WTC11 (cell line): ENCODE measurements at regions not wholly inside any gene's neighbourhood (a gene's known extent, or its start where the extent isn't known, plus 50 kb on each side); places are given as distances from the start of the nearest gene placed in this dataset.
A peak's percentile ranks its signal among the peaks of the same experiment; 100 is the strongest.

Experiments used
- ATAC-seq: fragments of 200-7000 bp; cut with Tn5 transposase; 2 replicates; pipeline ENCODE4 v1.10.0; 2021; ENCODE audit warnings: mild to moderate bottlenecking, moderate library complexity
- CTCF ChIA-PET: fragments of 300-600 bp; sonication (Branson Sonifier 250); formaldehyde crosslinking; loops from one replicate; lab custom pipeline; 2021; ENCODE audit warnings: antibody characterized with exemption; lab: Charles Lee
- POLR2A ChIA-PET: fragments of 350-600 bp; sonication (Branson Sonifier 250); formaldehyde crosslinking; loops from one replicate; lab custom pipeline; 2021; ENCODE audit warnings: antibody characterized with exemption; lab: Charles Lee
- DNase-seq: peaks from one replicate; pipeline ENCODE4 v3.0.0; 2021; ENCODE audit warnings: low spot score
- H3K27ac Mint-ChIP-seq: 2 replicates; pipeline ENCODE4 v1.8.0; 2021; ENCODE audit warnings: mixed read lengths
- H3K27me3 Mint-ChIP-seq: 2 replicates; pipeline ENCODE4 v1.8.0; 2021; ENCODE audit warnings: low read depth, mild to moderate bottlenecking, moderate library complexity, mixed read lengths
- H3K36me3 Mint-ChIP-seq: 2 replicates; pipeline ENCODE4 v1.8.0; 2021; ENCODE audit warnings: mixed read lengths
- H3K4me1 Mint-ChIP-seq: 2 replicates; pipeline ENCODE4 v1.8.0; 2022; ENCODE audit warnings: mixed read lengths
- H3K4me3 Mint-ChIP-seq: 2 replicates; pipeline ENCODE4 v1.8.0; 2021; ENCODE audit warnings: mild to moderate bottlenecking, moderate library complexity, mixed read lengths
- H3K9me3 Mint-ChIP-seq: 2 replicates; pipeline ENCODE4 v1.8.0; 2021; ENCODE audit warnings: mixed read lengths
- ESRRA ChIP-seq: sonication (generic); formaldehyde crosslinking; IDR thresholded peaks from 2 replicates; pipeline ENCODE4 v1.8.1; 2022; ENCODE audit warnings: mild to moderate bottlenecking, missing genetic modification reagents, borderline replicate concordance
- FOXP1 ChIP-seq: sonication (generic); formaldehyde crosslinking; IDR thresholded peaks from 2 replicates; pipeline ENCODE4 v1.8.0; 2022; ENCODE audit warnings: missing genetic modification reagents, mild to moderate bottlenecking, moderate library complexity, borderline replicate concordance
- MLX ChIP-seq: sonication (generic); formaldehyde crosslinking; IDR thresholded peaks from 2 replicates; pipeline ENCODE4 v1.8.1; 2023; ENCODE audit warnings: mild to moderate bottlenecking, missing genetic modification reagents, moderate library complexity
- NFYB ChIP-seq: sonication (generic); formaldehyde crosslinking; conservative IDR thresholded peaks from 2 replicates; pipeline ENCODE4 v1.8.0; 2022; ENCODE audit warnings: low read depth, missing genetic modification reagents
- PRDM15 ChIP-seq: sonication (generic); formaldehyde crosslinking; IDR thresholded peaks from 2 replicates; pipeline ENCODE4 v1.8.0; 2022; ENCODE audit warnings: missing genetic modification reagents
- RELA ChIP-seq: sonication (generic); formaldehyde crosslinking; IDR thresholded peaks from 2 replicates; pipeline ENCODE4 v1.8.1; 2022; ENCODE audit warnings: missing genetic modification reagents, mild to moderate bottlenecking, borderline replicate concordance
- SMAD4 ChIP-seq: sonication (generic); formaldehyde crosslinking; IDR thresholded peaks from 2 replicates; pipeline ENCODE4 v1.8.0; 2022; ENCODE audit warnings: mild to moderate bottlenecking, missing genetic modification reagents
- SOX15 ChIP-seq: fragments of 250-450 bp; sonication (Bioruptor Pico); IDR thresholded peaks from 2 replicates; pipeline ENCODE4 v1.9.0; 2021; ENCODE audit warnings: mild to moderate bottlenecking
- SP1 ChIP-seq: sonication (generic); formaldehyde crosslinking; conservative IDR thresholded peaks from 2 replicates; pipeline ENCODE4 v1.8.1; 2022; ENCODE audit warnings: missing genetic modification reagents
- TP53 ChIP-seq: sonication (generic); formaldehyde crosslinking; IDR thresholded peaks from 2 replicates; pipeline ENCODE4 v1.8.1; 2023; ENCODE audit warnings: mild to moderate bottlenecking, missing genetic modification reagents
- USF2 ChIP-seq: sonication (generic); formaldehyde crosslinking; IDR thresholded peaks from 2 replicates; pipeline ENCODE4 v1.8.1; 2023; ENCODE audit warnings: mild to moderate bottlenecking, missing genetic modification reagents, moderate library complexity
- ZNF423 ChIP-seq: fragments of 250-450 bp; sonication (Bioruptor Pico); IDR thresholded peaks from 2 replicates; pipeline ENCODE4 v2.1.2; 2022; ENCODE audit warnings: mild to moderate bottlenecking, moderate library complexity
- TF ChIP-seq, protein P1 (sequence below): sonication (generic); formaldehyde crosslinking; IDR thresholded peaks from 2 replicates; pipeline ENCODE4 v1.8.0; 2023; ENCODE audit warnings: mild to moderate bottlenecking, missing genetic modification reagents
- TF ChIP-seq, protein P2 (sequence below): sonication (generic); formaldehyde crosslinking; IDR thresholded peaks from 2 replicates; pipeline ENCODE4 v1.8.1; 2022; ENCODE audit warnings: mild to moderate bottlenecking, missing genetic modification reagents, moderate library complexity, borderline replicate concordance
- TF ChIP-seq, protein P3 (sequence below): fragments of 250-450 bp; sonication (Bioruptor Pico); IDR thresholded peaks from 2 replicates; pipeline ENCODE4 v1.9.0; 2021; ENCODE audit warnings: moderate library complexity, mild to moderate bottlenecking, inconsistent platforms, borderline replicate concordance
- TF ChIP-seq, protein P4 (sequence below): sonication (generic); formaldehyde crosslinking; IDR thresholded peaks from 2 replicates; pipeline ENCODE4 v1.8.1; 2023; ENCODE audit warnings: mild to moderate bottlenecking, missing genetic modification reagents

DNA sequence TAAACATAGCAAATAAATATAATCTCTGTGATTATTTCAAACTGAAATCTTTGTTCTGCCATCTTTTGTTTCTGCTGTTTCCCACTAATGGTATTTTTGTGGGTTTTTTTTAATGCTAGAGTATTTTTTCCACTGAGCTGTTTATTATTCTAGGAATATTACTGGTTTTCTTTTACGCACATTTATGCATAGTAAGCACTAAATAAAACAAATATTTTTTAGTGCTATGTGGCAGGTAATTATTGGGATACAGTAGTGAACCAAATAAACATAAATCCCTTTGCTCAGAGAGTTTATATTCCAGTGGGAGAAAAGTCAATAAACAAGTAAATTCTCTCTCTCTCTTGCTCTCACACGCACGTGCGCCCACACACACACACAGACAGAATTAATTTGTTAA lies 397.4 kb downstream of the PRDM5 start:
- TF ChIP-seq, protein P1, sequence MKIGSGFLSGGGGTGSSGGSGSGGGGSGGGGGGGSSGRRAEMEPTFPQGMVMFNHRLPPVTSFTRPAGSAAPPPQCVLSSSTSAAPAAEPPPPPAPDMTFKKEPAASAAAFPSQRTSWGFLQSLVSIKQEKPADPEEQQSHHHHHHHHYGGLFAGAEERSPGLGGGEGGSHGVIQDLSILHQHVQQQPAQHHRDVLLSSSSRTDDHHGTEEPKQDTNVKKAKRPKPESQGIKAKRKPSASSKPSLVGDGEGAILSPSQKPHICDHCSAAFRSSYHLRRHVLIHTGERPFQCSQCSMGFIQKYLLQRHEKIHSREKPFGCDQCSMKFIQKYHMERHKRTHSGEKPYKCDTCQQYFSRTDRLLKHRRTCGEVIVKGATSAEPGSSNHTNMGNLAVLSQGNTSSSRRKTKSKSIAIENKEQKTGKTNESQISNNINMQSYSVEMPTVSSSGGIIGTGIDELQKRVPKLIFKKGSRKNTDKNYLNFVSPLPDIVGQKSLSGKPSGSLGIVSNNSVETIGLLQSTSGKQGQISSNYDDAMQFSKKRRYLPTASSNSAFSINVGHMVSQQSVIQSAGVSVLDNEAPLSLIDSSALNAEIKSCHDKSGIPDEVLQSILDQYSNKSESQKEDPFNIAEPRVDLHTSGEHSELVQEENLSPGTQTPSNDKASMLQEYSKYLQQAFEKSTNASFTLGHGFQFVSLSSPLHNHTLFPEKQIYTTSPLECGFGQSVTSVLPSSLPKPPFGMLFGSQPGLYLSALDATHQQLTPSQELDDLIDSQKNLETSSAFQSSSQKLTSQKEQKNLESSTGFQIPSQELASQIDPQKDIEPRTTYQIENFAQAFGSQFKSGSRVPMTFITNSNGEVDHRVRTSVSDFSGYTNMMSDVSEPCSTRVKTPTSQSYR (CRISPR knock-in tag), result no peak
- no peak for TF ChIP-seq SOX15 (CRISPR knock-in tag)
- TF ChIP-seq SMAD4 (CRISPR knock-in tag), result no peak
- TF ChIP-seq MLX (CRISPR knock-in tag), result no peak
- TF ChIP-seq NFYB, result no peak
- POLR2A ChIA-PET, result no interaction called here
- DNase-seq (no peak), ATAC-seq (no peak)
- H3K36me3 Mint-ChIP-seq, result peaks cover 15% of the 10 kb centered on the region
- peaks cover 49% of the 10 kb centered on the region for H3K4me1 Mint-ChIP-seq
- H3K27me3 Mint-ChIP-seq, result no peaks in the 10 kb centered on the region
- peaks cover 26% of the 10 kb centered on the region for H3K9me3 Mint-ChIP-seq
- no peak overlapping the region for H3K27ac Mint-ChIP-seq
- no peak overlapping the region for H3K4me3 Mint-ChIP-seq
- CTCF ChIA-PET, result no interaction called here

- H3K36me3 Mint-ChIP-seq, result peaks cover 15% of the 10 kb centered on the region
- H3K9me3 Mint-ChIP-seq, result peaks cover 26% of the 10 kb centered on the region
- peak overlapping the region; percentile 81 for H3K27ac Mint-ChIP-seq
- ChIA-PET CTCF (interaction anchor here (1.0 kb wide), 1 partner anchor 17 kb away, joined by 3 read pairs; no protein-coding TSS in a partner anchor), POLR2A (no interaction called here)
- peak; percentile 96 for ATAC-seq
- TF ChIP-seq ESRRA (CRISPR knock-in tag) (peak; percentile 87; the same call in 1 of the 2 replicates), PRDM15 (CRISPR knock-in tag) (no peak), SP1 (CRISPR knock-in tag) (0 out of 2 replicates have a peak, but pooled peaks have one; percentile 25), ZNF423 (CRISPR knock-in tag) (peak; percentile 55)
- no peaks in the 10 kb centered on the region for H3K27me3 Mint-ChIP-seq
- peaks cover 49% of the 10 kb centered on the region for H3K4me1 Mint-ChIP-seq
- peak overlapping the region; percentile 6 for H3K4me3 Mint-ChIP-seq
- DNase-seq, result no peak
These were observed 398.3 kb downstream of the PRDM5 start for GRCh38 chr4:120524237-120524636.

GRCh38 chr4:120520761-120521160 lies 401.8 kb downstream of the PRDM5 start:
- CTCF ChIA-PET, result no interaction called here
- DNase-seq (no peak), ATAC-seq (no peak)
- peaks cover 44% of the 10 kb centered on the region for H3K4me1 Mint-ChIP-seq
- H3K36me3 Mint-ChIP-seq, result no peaks in the 10 kb centered on the region
- peaks cover 11% of the 10 kb centered on the region for H3K9me3 Mint-ChIP-seq
- H3K27me3 Mint-ChIP-seq, result no peaks in the 10 kb centered on the region
- peak overlapping the region; percentile 50; the same call in 1 of the 2 replicates for H3K27ac Mint-ChIP-seq
- POLR2A ChIA-PET, result no interaction called here
- H3K4me3 Mint-ChIP-seq, result no peak overlapping the region
- TF ChIP-seq RELA (CRISPR knock-in tag), result no peak
- TF ChIP-seq TP53 (CRISPR knock-in tag), result no peak
- no peak for TF ChIP-seq USF2
- TF ChIP-seq FOXP1, result no peak
- TF ChIP-seq, protein P2, sequence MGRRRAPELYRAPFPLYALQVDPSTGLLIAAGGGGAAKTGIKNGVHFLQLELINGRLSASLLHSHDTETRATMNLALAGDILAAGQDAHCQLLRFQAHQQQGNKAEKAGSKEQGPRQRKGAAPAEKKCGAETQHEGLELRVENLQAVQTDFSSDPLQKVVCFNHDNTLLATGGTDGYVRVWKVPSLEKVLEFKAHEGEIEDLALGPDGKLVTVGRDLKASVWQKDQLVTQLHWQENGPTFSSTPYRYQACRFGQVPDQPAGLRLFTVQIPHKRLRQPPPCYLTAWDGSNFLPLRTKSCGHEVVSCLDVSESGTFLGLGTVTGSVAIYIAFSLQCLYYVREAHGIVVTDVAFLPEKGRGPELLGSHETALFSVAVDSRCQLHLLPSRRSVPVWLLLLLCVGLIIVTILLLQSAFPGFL (CRISPR knock-in tag), result no peak
- TF ChIP-seq, protein P3, sequence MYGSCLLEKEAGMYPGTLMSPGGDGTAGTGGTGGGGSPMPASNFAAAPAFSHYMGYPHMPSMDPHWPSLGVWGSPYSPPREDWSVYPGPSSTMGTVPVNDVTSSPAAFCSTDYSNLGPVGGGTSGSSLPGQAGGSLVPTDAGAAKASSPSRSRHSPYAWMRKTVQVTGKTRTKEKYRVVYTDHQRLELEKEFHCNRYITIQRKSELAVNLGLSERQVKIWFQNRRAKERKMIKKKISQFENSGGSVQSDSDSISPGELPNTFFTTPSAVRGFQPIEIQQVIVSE (CRISPR knock-in tag), result no peak
- TF ChIP-seq, protein P4, sequence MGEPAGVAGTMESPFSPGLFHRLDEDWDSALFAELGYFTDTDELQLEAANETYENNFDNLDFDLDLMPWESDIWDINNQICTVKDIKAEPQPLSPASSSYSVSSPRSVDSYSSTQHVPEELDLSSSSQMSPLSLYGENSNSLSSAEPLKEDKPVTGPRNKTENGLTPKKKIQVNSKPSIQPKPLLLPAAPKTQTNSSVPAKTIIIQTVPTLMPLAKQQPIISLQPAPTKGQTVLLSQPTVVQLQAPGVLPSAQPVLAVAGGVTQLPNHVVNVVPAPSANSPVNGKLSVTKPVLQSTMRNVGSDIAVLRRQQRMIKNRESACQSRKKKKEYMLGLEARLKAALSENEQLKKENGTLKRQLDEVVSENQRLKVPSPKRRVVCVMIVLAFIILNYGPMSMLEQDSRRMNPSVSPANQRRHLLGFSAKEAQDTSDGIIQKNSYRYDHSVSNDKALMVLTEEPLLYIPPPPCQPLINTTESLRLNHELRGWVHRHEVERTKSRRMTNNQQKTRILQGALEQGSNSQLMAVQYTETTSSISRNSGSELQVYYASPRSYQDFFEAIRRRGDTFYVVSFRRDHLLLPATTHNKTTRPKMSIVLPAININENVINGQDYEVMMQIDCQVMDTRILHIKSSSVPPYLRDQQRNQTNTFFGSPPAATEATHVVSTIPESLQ (CRISPR knock-in tag), result no peak
